H1 (cell line): ENCODE measurements at regions not wholly inside any gene's neighbourhood (a gene's known extent, or its start where the extent isn't known, plus 50 kb on each side); places are given as distances from the start of the nearest gene placed in this dataset.

Source experiments
- CTCF ChIA-PET: fragments of 300-600 bp; sonication (Branson Sonifier 250); formaldehyde crosslinking; loops from one replicate; lab custom pipeline; 2021; ENCODE audit not compliant: partially characterized antibody; lab: Charles Lee
- POLR2A ChIA-PET: fragments of 300-600 bp; sonication (Branson Sonifier 250); formaldehyde crosslinking; loops from one replicate; lab custom pipeline; 2021; ENCODE audit warnings: inconsistent platforms; ENCODE audit not compliant: partially characterized antibody; lab: Charles Lee
- DNase-seq, 2 experiments: peaks; one replicate each; pipeline versions ENCODE4 v3.0.0 to v3.0.0-alpha.2; 2010 to 2022; ENCODE audit warnings: low spot score in 2 of 2, low read depth in 1 of 2, mixed read lengths in 1 of 2
- FAIRE-seq: peaks from 2 replicates; lab custom pipeline; 2011; peaks lifted over from hg19 to GRCh38; lab: Jason Lieb, UNC
- H2AFZ ChIP-seq: 2 replicates; pipeline ENCODE4 v1.8.1; 2012; ENCODE audit warnings: low read length, inconsistent platforms
- H2AK5ac ChIP-seq: 2 replicates; pipeline ENCODE4 v1.6.1; 2013; ENCODE audit warnings: low read depth, low read length
- H2BK120ac ChIP-seq: replicated peaks from 2 replicates; pipeline ENCODE3; 2013; ENCODE audit warnings: low read depth, low read length, inconsistent platforms
- H2BK12ac ChIP-seq: 2 replicates; pipeline ENCODE4 v1.6.1; 2013; ENCODE audit warnings: low read depth, low read length
- H2BK15ac ChIP-seq: 2 replicates; pipeline ENCODE4 v1.6.1; 2013; ENCODE audit warnings: low read length
- H2BK20ac ChIP-seq: 2 replicates; pipeline ENCODE4 v1.6.1; 2013; ENCODE audit warnings: low read length
- H2BK5ac ChIP-seq: 2 replicates; pipeline ENCODE4 v1.6.1; 2013; ENCODE audit warnings: low read depth, low read length
- H3K14ac ChIP-seq: 2 replicates; pipeline ENCODE4 v1.6.1; 2013; ENCODE audit warnings: inconsistent platforms; ENCODE audit not compliant: insufficient read length
- H3K18ac ChIP-seq: 2 replicates; pipeline ENCODE4 v1.6.1; 2013; ENCODE audit warnings: low read length; ENCODE audit errors: extremely low read depth
- H3K23ac ChIP-seq: 2 replicates; pipeline ENCODE4 v1.6.1; 2013; ENCODE audit warnings: inconsistent platforms; ENCODE audit not compliant: insufficient read length
- H3K23me2 ChIP-seq: 2 replicates; pipeline ENCODE4 v1.6.1; 2013; ENCODE audit warnings: low read depth, low read length
- H3K27ac ChIP-seq: 2 replicates; pipeline ENCODE4 v1.6.1; 2011; ENCODE audit warnings: low read depth, low read length, inconsistent platforms
- H3K27me3 ChIP-seq, 4 experiments: replicated peaks in 1 of 4; 1 replicate in 1 of 4; 2 replicates in 3 of 4; pipeline versions ENCODE4 v1.6.1 to v1.8.1; 2011 to 2013; ENCODE audit warnings: low read length in 3 of 4, mild to moderate bottlenecking in 3 of 4, inconsistent platforms in 2 of 4, mixed read lengths in 2 of 4, moderate library complexity in 1 of 4; ENCODE audit not compliant: control insufficient read depth in 3 of 4, insufficient read depth in 3 of 4; ENCODE audit errors: extremely low read depth in 1 of 4
- H3K36me3 ChIP-seq, 4 experiments: 2 replicates each; pipeline versions ENCODE4 v1.6.1 to v1.8.1; 2011 to 2013; ENCODE audit warnings: mild to moderate bottlenecking in 4 of 4, low read length in 3 of 4, moderate library complexity in 2 of 4, control low read depth in 1 of 4, inconsistent platforms in 1 of 4; ENCODE audit not compliant: insufficient read depth in 4 of 4, control insufficient read depth in 2 of 4
- H3K4ac ChIP-seq: replicated peaks from 2 replicates; pipeline ENCODE3; 2013; ENCODE audit warnings: low read length, low read depth, mixed read lengths, inconsistent platforms; ENCODE audit not compliant: insufficient read length
- H3K4me1 ChIP-seq, 4 experiments: replicated peaks in 1 of 4; 1 replicate in 1 of 4; 2 replicates in 3 of 4; pipeline versions ENCODE4 v1.6.1 to v1.8.1; 2011 to 2013; ENCODE audit warnings: low read length in 3 of 4, inconsistent platforms in 2 of 4, mixed read lengths in 1 of 4; ENCODE audit not compliant: insufficient read depth in 4 of 4, control insufficient read depth in 3 of 4
- H3K4me2 ChIP-seq, 2 experiments: 2 replicates each; pipeline versions ENCODE4 v1.6.1 to v1.8.1; 2011 to 2013; ENCODE audit warnings: low read depth in 2 of 2, low read length in 2 of 2, control low read depth in 1 of 2, inconsistent platforms in 1 of 2, mild to moderate bottlenecking in 1 of 2; ENCODE audit not compliant: insufficient read depth in 1 of 2
- H3K4me3 ChIP-seq, 4 experiments: fragments of 200-600, 300-600 bp in 1 of 4; sonication (generic), shearing (Covaris generic), sonication (Bioruptor Twin) in 1 of 4; 2 replicates each; pipeline versions ENCODE4 v1.5.1 to v1.8.1; 2011 to 2016; ENCODE audit warnings: low read length in 4 of 4, low read depth in 3 of 4, control low read depth in 2 of 4, inconsistent platforms in 2 of 4, mild to moderate bottlenecking in 2 of 4, mixed read lengths in 1 of 4, moderate library complexity in 1 of 4; ENCODE audit not compliant: insufficient read depth in 2 of 4; ENCODE audit errors: extremely low read depth in 1 of 4
- H3K56ac ChIP-seq: replicated peaks from 2 replicates; pipeline ENCODE3; 2013; ENCODE audit warnings: low read depth, mild to moderate bottlenecking, mixed read lengths, low read length, inconsistent platforms; ENCODE audit not compliant: insufficient read length
- H3K79me1 ChIP-seq: 2 replicates; pipeline ENCODE4 v1.6.1; 2013; ENCODE audit warnings: low read depth, low read length, control low read depth
- H3K79me2 ChIP-seq, 2 experiments: 2 replicates each; pipeline versions ENCODE4 v1.6.1 to v1.8.1; 2012 to 2013; ENCODE audit warnings: low read length in 2 of 2, mild to moderate bottlenecking in 2 of 2, inconsistent platforms in 1 of 2; ENCODE audit not compliant: insufficient read depth in 2 of 2, control insufficient read depth in 1 of 2
- H3K9ac ChIP-seq, 4 experiments: replicated peaks in 1 of 4; 1 replicate in 1 of 4; 2 replicates in 3 of 4; pipeline versions ENCODE4 v1.6.1 to v1.8.1; 2011 to 2013; ENCODE audit warnings: low read depth in 3 of 4, low read length in 3 of 4, control low read depth in 2 of 4, mild to moderate bottlenecking in 2 of 4, moderate library complexity in 2 of 4, inconsistent platforms in 1 of 4; ENCODE audit errors: extremely low read depth in 1 of 4
- H3K9me3 ChIP-seq, 2 experiments: 2 replicates each; pipeline versions ENCODE4 v1.6.1 to v1.8.1; 2012 to 2013; ENCODE audit warnings: mild to moderate bottlenecking in 2 of 2, moderate library complexity in 2 of 2, control low read depth in 1 of 2, inconsistent platforms in 1 of 2, low read depth in 1 of 2, low read length in 1 of 2, mixed read lengths in 1 of 2; ENCODE audit not compliant: insufficient read depth in 2 of 2
- H4K20me1 ChIP-seq, 2 experiments: replicated peaks in 1 of 2; 2 replicates each; pipeline versions ENCODE3 to v1.8.1; 2011 to 2013; ENCODE audit warnings: inconsistent platforms in 2 of 2, low read length in 2 of 2, mild to moderate bottlenecking in 1 of 2; ENCODE audit not compliant: insufficient read depth in 2 of 2, control insufficient read depth in 1 of 2
- H4K5ac ChIP-seq: 2 replicates; pipeline ENCODE4 v1.6.1; 2013; ENCODE audit warnings: low read length, low read depth, mixed read lengths, inconsistent platforms; ENCODE audit not compliant: insufficient read length
- H4K8ac ChIP-seq: 2 replicates; pipeline ENCODE4 v1.8.0; 2013; ENCODE audit warnings: mild to moderate bottlenecking, moderate library complexity, low read length, inconsistent platforms; ENCODE audit not compliant: insufficient read depth; ENCODE audit errors: extremely low read depth
- H4K91ac ChIP-seq: replicated peaks from 2 replicates; pipeline ENCODE3; 2013; ENCODE audit warnings: low read length, mixed read lengths, inconsistent platforms; ENCODE audit not compliant: insufficient read length
- CBX8 ChIP-seq: fragments of 300-800, 300-1000 bp; sonication (generic); IDR thresholded peaks from 2 replicates; pipeline ENCODE4 v1.7.1; 2016; ENCODE audit warnings: low read depth, low read length, borderline replicate concordance
- EGR1 ChIP-seq: IDR thresholded peaks from 2 replicates; pipeline ENCODE4 v1.6.1; 2011; ENCODE audit warnings: low read depth, low read length, borderline replicate concordance
- JUN ChIP-seq: IDR thresholded peaks from 2 replicates; pipeline ENCODE4 v1.6.1; 2011; ENCODE audit warnings: low read depth, mild to moderate bottlenecking, improper control_type of control experiment, low read length
- NANOG ChIP-seq: IDR thresholded peaks from 2 replicates; pipeline ENCODE4 v1.6.1; 2011; ENCODE audit warnings: low read length, low read depth, mild to moderate bottlenecking, inconsistent platforms; ENCODE audit not compliant: insufficient read depth, poor library complexity, severe bottlenecking
- NRF1 ChIP-seq: IDR thresholded peaks from 2 replicates; pipeline ENCODE4 v1.6.1; 2011; ENCODE audit warnings: mild to moderate bottlenecking, low read depth, low read length, improper control_type of control experiment
- RAD21 ChIP-seq, 2 experiments: IDR thresholded peaks in 1 of 2; conservative IDR thresholded peaks in 1 of 2; 2 replicates each; pipeline ENCODE4 v1.6.1; 2011; ENCODE audit warnings: low read depth in 2 of 2, low read length in 2 of 2, improper control_type of control experiment in 1 of 2, inconsistent platforms in 1 of 2, mild to moderate bottlenecking in 1 of 2, moderate library complexity in 1 of 2
- SIN3A ChIP-seq, 2 experiments: IDR thresholded peaks in 1 of 2; conservative IDR thresholded peaks in 1 of 2; 2 replicates each; pipeline ENCODE4 v1.6.1; 2011 to 2012; ENCODE audit warnings: low read length in 2 of 2, improper control_type of control experiment in 1 of 2, low read depth in 1 of 2, mild to moderate bottlenecking in 1 of 2
- SIX5 ChIP-seq: IDR thresholded peaks from 2 replicates; pipeline ENCODE4 v1.6.1; 2011; ENCODE audit warnings: mild to moderate bottlenecking, low read depth, low read length
- SP1 ChIP-seq: IDR thresholded peaks from 2 replicates; pipeline ENCODE4 v1.6.1; 2011; ENCODE audit warnings: low read depth, low read length
- TCF12 ChIP-seq: IDR thresholded peaks from 2 replicates; pipeline ENCODE4 v1.6.1; 2011; ENCODE audit warnings: low read depth, mild to moderate bottlenecking, low read length
- TEAD4 ChIP-seq: IDR thresholded peaks from 2 replicates; pipeline ENCODE4 v1.6.1; 2012; ENCODE audit warnings: low read depth, low read length, inconsistent platforms, mixed read lengths
- WGBS, 2 experiments: shearing (Covaris generic) in 1 of 2; methylation state at CpG; one replicate each; pipeline versions ENCODE4 v1.1.6 to v1.1.7; 2013 to 2015; ENCODE audit warnings: low lambda C conversion rate in 2 of 2, mixed read lengths in 2 of 2, inconsistent platforms in 1 of 2, low coverage in 1 of 2, missing lambda C conversion rate in 1 of 2; ENCODE audit not compliant: insufficient replicate concordance in 2 of 2, insufficient coverage in 1 of 2, insufficient read length in 1 of 2; ENCODE audit errors: extremely low coverage in 1 of 2, missing lambda C conversion rate in 1 of 2; 5-methylcytosine and 5-hydroxymethylcytosine counted together
- TF ChIP-seq, protein P1 (sequence below): IDR thresholded peaks from 2 replicates; pipeline ENCODE4 v1.6.1; 2011; ENCODE audit warnings: low read depth, mild to moderate bottlenecking, low read length; ENCODE audit not compliant: insufficient read depth
- TF ChIP-seq, protein P2 (sequence below): IDR thresholded peaks from 2 replicates; pipeline ENCODE4 v1.6.1; 2011; ENCODE audit warnings: low read length, improper control_type of control experiment

GRCh38 chr12:14188744-14189143 lies 176.7 kb upstream of the ATF7IP start:
- no peaks in the 10 kb centered on the region for H4K20me1 ChIP-seq
- no peak overlapping the region for H3K4me3 ChIP-seq
- no peaks in the 10 kb centered on the region for H3K79me2 ChIP-seq
- no peak overlapping the region for H4K8ac ChIP-seq
- H3K23ac ChIP-seq = no peak overlapping the region
- POLR2A ChIA-PET = no interaction called here
- WGBS, 2 experiments = 39% methylated on average over 2 of the region's 2 CpGs; no CpG with 5 or more reads in 1 of the 2 experiments
- no peak overlapping the region for H2BK120ac ChIP-seq
- no peak overlapping the region for H3K56ac ChIP-seq
- H3K27me3 ChIP-seq = no peaks in the 10 kb centered on the region
- H3K23me2 ChIP-seq = no peaks in the 10 kb centered on the region
- no peak overlapping the region for H4K91ac ChIP-seq
- H3K9ac ChIP-seq = no peak overlapping the region
- H3K9me3 ChIP-seq = no peaks in the 10 kb centered on the region
- FAIRE-seq (no peak), DNase-seq (no peak)
- no peak overlapping the region for H3K27ac ChIP-seq
- no peak overlapping the region for H2BK20ac ChIP-seq
- no peak overlapping the region for H4K5ac ChIP-seq
- H2AK5ac ChIP-seq = no peak overlapping the region
- no peak overlapping the region for H2BK15ac ChIP-seq
- H2BK12ac ChIP-seq = no peak overlapping the region
- no peak overlapping the region for H2BK5ac ChIP-seq
- H3K4me1 ChIP-seq = peaks cover 0 to 2% (median 0%) of the 10 kb centered on the region in 4 experiments; a peak in 3 of 7 replicates
- H3K4ac ChIP-seq = no peak overlapping the region
- H3K4me2 ChIP-seq = no peak overlapping the region
- no peaks in the 10 kb centered on the region for H3K79me1 ChIP-seq
- H3K36me3 ChIP-seq = no peaks in the 10 kb centered on the region
- H3K18ac ChIP-seq = no peak overlapping the region
- CTCF ChIA-PET = interaction anchor here (1.0 to 1.2 kb wide), 2 partner anchors 49 to 66 kb away, joined by 3 read pairs; no protein-coding TSS in a partner anchor
- H3K14ac ChIP-seq = no peak overlapping the region
- no peak overlapping the region for H2AFZ ChIP-seq
- TF ChIP-seq SP1 = no peak
- TF ChIP-seq CBX8 = no peak
- TF ChIP-seq NANOG = no peak
- TF ChIP-seq RAD21 (IDR thresholded peaks at IDR 0.05 in 1 of 2, conservative IDR thresholded peaks at IDR 0.05 in 1 of 2; ENCODE audit: low read depth in 2 of 2, low read length in 2 of 2) = no peak
- TF ChIP-seq SIX5 = no peak
- TF ChIP-seq, protein P1, sequence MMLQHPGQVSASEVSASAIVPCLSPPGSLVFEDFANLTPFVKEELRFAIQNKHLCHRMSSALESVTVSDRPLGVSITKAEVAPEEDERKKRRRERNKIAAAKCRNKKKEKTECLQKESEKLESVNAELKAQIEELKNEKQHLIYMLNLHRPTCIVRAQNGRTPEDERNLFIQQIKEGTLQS = no peak
- TF ChIP-seq EGR1 = no peak
- TF ChIP-seq TCF12 = no peak
- TF ChIP-seq NRF1 = no peak
- TF ChIP-seq SIN3A (conservative IDR thresholded peaks at IDR 0.05 in 1 of 2, IDR thresholded peaks at IDR 0.05 in 1 of 2; ENCODE audit: low read depth in 1 of 2, low read length in 2 of 2) = no peak
- TF ChIP-seq JUN = no peak
- TF ChIP-seq TEAD4 = no peak
- TF ChIP-seq, protein P2, sequence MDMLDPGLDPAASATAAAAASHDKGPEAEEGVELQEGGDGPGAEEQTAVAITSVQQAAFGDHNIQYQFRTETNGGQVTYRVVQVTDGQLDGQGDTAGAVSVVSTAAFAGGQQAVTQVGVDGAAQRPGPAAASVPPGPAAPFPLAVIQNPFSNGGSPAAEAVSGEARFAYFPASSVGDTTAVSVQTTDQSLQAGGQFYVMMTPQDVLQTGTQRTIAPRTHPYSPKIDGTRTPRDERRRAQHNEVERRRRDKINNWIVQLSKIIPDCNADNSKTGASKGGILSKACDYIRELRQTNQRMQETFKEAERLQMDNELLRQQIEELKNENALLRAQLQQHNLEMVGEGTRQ = no peak
